ENCODE measurements at regions not wholly inside any gene's neighbourhood (a gene's known extent, or its start where the extent isn't known, plus 50 kb on each side); places are given as distances from the start of the nearest gene placed in this dataset.
"Not testable (repeated sequence)": the region's sequence is repeated elsewhere in the genome, so short reads cannot be mapped to it uniquely, and the experiment has no call there.

GRCh38 chr14:84484243-84484642, 1045.7 kb upstream of the FLRT2 start:
- H3K27me3 Mint-ChIP-seq; H3K36me3 Mint-ChIP-seq (ENCODE audit: low read depth): not testable (repeated sequence)

GRCh38 chr14:84485036-84485435, 1044.9 kb upstream of the FLRT2 start:
- no peaks in the 10 kb centered on the region for H3K36me3 Mint-ChIP-seq (ENCODE audit: low read depth)
- no peak overlapping the region for H3K27ac Mint-ChIP-seq
- H3K27me3 Mint-ChIP-seq, result no peaks in the 10 kb centered on the region
- H3K4me3 Mint-ChIP-seq, result no peak overlapping the region
- peaks cover 17% of the 10 kb centered on the region for H3K9me3 Mint-ChIP-seq
- H3K4me1 Mint-ChIP-seq (ENCODE audit: low read depth), result no peaks in the 10 kb centered on the region

More at GRCh38 chr14:84484243-84484642, 1045.7 kb upstream of the FLRT2 start:
- not testable (repeated sequence) for H3K4me3 Mint-ChIP-seq; H3K27ac Mint-ChIP-seq; H3K4me1 Mint-ChIP-seq (ENCODE audit: low read depth)
- peaks cover 14% of the 10 kb centered on the region for H3K9me3 Mint-ChIP-seq

GRCh38 chr14:84490081-84490480, 1039.9 kb upstream of the FLRT2 start:
- H3K4me3 Mint-ChIP-seq, result no peak overlapping the region
- H3K27me3 Mint-ChIP-seq, result no peaks in the 10 kb centered on the region
- peaks cover 18% of the 10 kb centered on the region for H3K9me3 Mint-ChIP-seq
- no peak overlapping the region for H3K27ac Mint-ChIP-seq
- H3K36me3 Mint-ChIP-seq (ENCODE audit: low read depth), result no peaks in the 10 kb centered on the region
- no peaks in the 10 kb centered on the region for H3K4me1 Mint-ChIP-seq (ENCODE audit: low read depth)

- Mint-ChIP-seq H3K9me3 (peaks cover 18% of the 10 kb centered on the region), H3K4me1 (ENCODE audit: low read depth) (no peaks in the 10 kb centered on the region), H3K27ac (no peak overlapping the region), H3K36me3 (ENCODE audit: low read depth) (no peaks in the 10 kb centered on the region), H3K4me3 (no peak overlapping the region), H3K27me3 (no peaks in the 10 kb centered on the region)
Measured at GRCh38 chr14:84492685-84493084, 1037.3 kb upstream of the FLRT2 start.

GRCh38 chr14:84493779-84494178, 1036.2 kb upstream of the FLRT2 start:
- no peak overlapping the region for H3K4me3 Mint-ChIP-seq
- H3K4me1 Mint-ChIP-seq (ENCODE audit: low read depth), result no peaks in the 10 kb centered on the region
- H3K27me3 Mint-ChIP-seq, result no peaks in the 10 kb centered on the region
- no peak overlapping the region for H3K27ac Mint-ChIP-seq
- H3K9me3 Mint-ChIP-seq, result peaks cover 13% of the 10 kb centered on the region
- H3K36me3 Mint-ChIP-seq (ENCODE audit: low read depth), result no peaks in the 10 kb centered on the region

- peaks cover 9% of the 10 kb centered on the region for H3K9me3 Mint-ChIP-seq
- H3K4me1 Mint-ChIP-seq (ENCODE audit: low read depth), result no peaks in the 10 kb centered on the region
Measured at GRCh38 chr14:84496677-84497076, 1033.3 kb upstream of the FLRT2 start.

GRCh38 chr14:84512823-84513222, 1017.1 kb upstream of the FLRT2 start:
- peaks cover 27% of the 10 kb centered on the region for H3K9me3 Mint-ChIP-seq
- not testable (repeated sequence) for H3K27me3 Mint-ChIP-seq; H3K4me1 Mint-ChIP-seq (ENCODE audit: low read depth); H3K27ac Mint-ChIP-seq; H3K36me3 Mint-ChIP-seq (ENCODE audit: low read depth); H3K4me3 Mint-ChIP-seq

More at GRCh38 chr14:84496677-84497076, 1033.3 kb upstream of the FLRT2 start:
- H3K27ac Mint-ChIP-seq, result no peak overlapping the region
- no peaks in the 10 kb centered on the region for H3K36me3 Mint-ChIP-seq (ENCODE audit: low read depth)
- no peaks in the 10 kb centered on the region for H3K27me3 Mint-ChIP-seq
- H3K4me3 Mint-ChIP-seq, result no peak overlapping the region

GRCh38 chr14:84519836-84520235, 1010.1 kb upstream of the FLRT2 start:
- Mint-ChIP-seq H3K36me3 (ENCODE audit: low read depth) (no peaks in the 10 kb centered on the region), H3K4me3 (no peak overlapping the region), H3K27me3 (no peaks in the 10 kb centered on the region)

GRCh38 chr14:84520711-84521338, 1009.1 kb upstream of the FLRT2 start:
- H3K4me3 Mint-ChIP-seq, result no peak overlapping the region
- no peaks in the 10 kb centered on the region for H3K4me1 Mint-ChIP-seq (ENCODE audit: low read depth)
- no peaks in the 10 kb centered on the region for H3K27me3 Mint-ChIP-seq
- H3K36me3 Mint-ChIP-seq (ENCODE audit: low read depth), result no peaks in the 10 kb centered on the region
- peaks cover 22% of the 10 kb centered on the region for H3K9me3 Mint-ChIP-seq
- H3K27ac Mint-ChIP-seq, result no peak overlapping the region

More at GRCh38 chr14:84519836-84520235, 1010.1 kb upstream of the FLRT2 start:
- no peak overlapping the region for H3K27ac Mint-ChIP-seq
- H3K4me1 Mint-ChIP-seq (ENCODE audit: low read depth), result no peaks in the 10 kb centered on the region
- H3K9me3 Mint-ChIP-seq, result peaks cover 14% of the 10 kb centered on the region

GRCh38 chr14:84523746-84524145, 1006.2 kb upstream of the FLRT2 start:
- H3K27ac Mint-ChIP-seq, result no peak overlapping the region
- no peaks in the 10 kb centered on the region for H3K27me3 Mint-ChIP-seq

GRCh38 chr14:84527706-84528105, 1002.2 kb upstream of the FLRT2 start:
- Mint-ChIP-seq H3K27me3 (no peaks in the 10 kb centered on the region), H3K36me3 (ENCODE audit: low read depth) (no peaks in the 10 kb centered on the region), H3K9me3 (peaks cover 23% of the 10 kb centered on the region), H3K4me3 (no peak overlapping the region), H3K27ac (no peak overlapping the region), H3K4me1 (ENCODE audit: low read depth) (no peaks in the 10 kb centered on the region)

More at GRCh38 chr14:84523746-84524145, 1006.2 kb upstream of the FLRT2 start:
- Mint-ChIP-seq H3K4me1 (ENCODE audit: low read depth) (no peaks in the 10 kb centered on the region), H3K4me3 (no peak overlapping the region), H3K36me3 (ENCODE audit: low read depth) (no peaks in the 10 kb centered on the region), H3K9me3 (peaks cover 24% of the 10 kb centered on the region)

- no peak overlapping the region for H3K27ac Mint-ChIP-seq
- H3K9me3 Mint-ChIP-seq, result peaks cover 8% of the 10 kb centered on the region
- no peaks in the 10 kb centered on the region for H3K36me3 Mint-ChIP-seq (ENCODE audit: low read depth)
- H3K4me3 Mint-ChIP-seq, result no peak overlapping the region
- H3K4me1 Mint-ChIP-seq (ENCODE audit: low read depth), result no peaks in the 10 kb centered on the region
- H3K27me3 Mint-ChIP-seq, result no peaks in the 10 kb centered on the region
Measured at GRCh38 chr14:84532016-84532415, 997.9 kb upstream of the FLRT2 start.

GRCh38 chr14:84533181-84533725, 996.7 kb upstream of the FLRT2 start:
- H3K9me3 Mint-ChIP-seq, result peaks cover 8% of the 10 kb centered on the region
- no peaks in the 10 kb centered on the region for H3K27me3 Mint-ChIP-seq
- H3K36me3 Mint-ChIP-seq (ENCODE audit: low read depth), result no peaks in the 10 kb centered on the region
- H3K4me1 Mint-ChIP-seq (ENCODE audit: low read depth), result no peaks in the 10 kb centered on the region
- H3K4me3 Mint-ChIP-seq, result no peak overlapping the region
- H3K27ac Mint-ChIP-seq, result no peak overlapping the region

- H3K27ac Mint-ChIP-seq, result no peak overlapping the region
- H3K4me3 Mint-ChIP-seq, result no peak overlapping the region
- H3K4me1 Mint-ChIP-seq (ENCODE audit: low read depth), result no peaks in the 10 kb centered on the region
- peaks cover 8% of the 10 kb centered on the region for H3K9me3 Mint-ChIP-seq
- H3K27me3 Mint-ChIP-seq, result no peaks in the 10 kb centered on the region
- H3K36me3 Mint-ChIP-seq (ENCODE audit: low read depth), result no peaks in the 10 kb centered on the region
Measured at GRCh38 chr14:84533791-84534190, 996.2 kb upstream of the FLRT2 start.

- Mint-ChIP-seq H3K36me3 (ENCODE audit: low read depth) (no peaks in the 10 kb centered on the region), H3K4me1 (ENCODE audit: low read depth) (no peaks in the 10 kb centered on the region), H3K9me3 (peaks cover 4% of the 10 kb centered on the region), H3K4me3 (no peak overlapping the region), H3K27me3 (no peaks in the 10 kb centered on the region), H3K27ac (no peak overlapping the region)
Measured at GRCh38 chr14:84535484-84535883, 994.5 kb upstream of the FLRT2 start.

- Mint-ChIP-seq H3K4me1 (ENCODE audit: low read depth) (no peaks in the 10 kb centered on the region), H3K27me3 (no peaks in the 10 kb centered on the region), H3K36me3 (ENCODE audit: low read depth) (no peaks in the 10 kb centered on the region)
Measured at GRCh38 chr14:84535976-84536375, 994.0 kb upstream of the FLRT2 start.

More at GRCh38 chr14:84535976-84536375, 994.0 kb upstream of the FLRT2 start:
- Mint-ChIP-seq H3K27ac (no peak overlapping the region), H3K9me3 (peaks cover 4% of the 10 kb centered on the region), H3K4me3 (no peak overlapping the region)

Data from stimulated activated naive CD8-positive, alpha-beta T cell treated with anti-CD3 and anti-CD28 coated beads, Interleukin-15, Interleukin-2, amounts not matched to agents 100 ng/mL and 50 ng/mL, for 24 hours (primary cell).